Activated T-helper 17 cell treated with anti-CD3 and anti-CD28 coated beads, Interleukin-2, amount 50 U/mL, for 72 hours (primary cell): ENCODE measurements at regions not wholly inside any gene's neighbourhood (a gene's known extent, or its start where the extent isn't known, plus 50 kb on each side); places are given as distances from the start of the nearest gene placed in this dataset.

Source experiments
- ATAC-seq: fragments of 150-1000 bp; cut with Tn5 transposase; replicated peaks from 2 replicates; pipeline ENCODE4 v1.10.0; 2021; ENCODE audit warnings: mild to moderate bottlenecking, moderate library complexity
- H3K27ac Mint-ChIP-seq: one replicate; pipeline ENCODE4 v1.8.0; 2022; ENCODE audit warnings: mixed read lengths
- H3K27me3 Mint-ChIP-seq: one replicate; pipeline ENCODE4 v1.8.0; 2022; ENCODE audit warnings: mixed read lengths
- H3K36me3 Mint-ChIP-seq: one replicate; pipeline ENCODE4 v1.8.0; 2022; ENCODE audit warnings: low read depth, mild to moderate bottlenecking, mixed read lengths
- H3K4me1 Mint-ChIP-seq: one replicate; pipeline ENCODE4 v1.8.0; 2022; ENCODE audit warnings: mixed read lengths
- H3K4me3 Mint-ChIP-seq: one replicate; pipeline ENCODE4 v1.8.0; 2022; ENCODE audit warnings: mild to moderate bottlenecking, mixed read lengths
- H3K9me3 Mint-ChIP-seq: one replicate; pipeline ENCODE4 v1.8.0; 2022; ENCODE audit warnings: mixed read lengths

DNA sequence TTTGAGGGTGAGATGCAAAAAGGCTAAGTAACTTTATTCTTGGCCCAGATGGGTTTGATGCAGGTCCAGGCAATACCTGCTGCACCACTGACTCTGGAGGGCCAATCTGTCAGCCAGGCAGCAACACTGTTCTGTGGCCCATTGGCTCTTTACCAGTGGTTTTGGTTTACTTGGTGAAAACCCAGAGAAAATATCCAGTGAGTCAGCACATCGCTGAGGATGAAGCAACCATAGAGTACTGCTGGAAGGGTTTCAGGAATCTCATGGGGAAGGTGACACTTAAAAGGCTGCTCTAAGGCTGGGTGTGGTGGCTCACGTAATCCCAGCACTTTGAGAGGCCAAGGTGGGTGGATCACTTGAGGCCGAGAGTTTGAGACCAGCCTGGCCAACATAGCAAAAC is 192.5 kb upstream of the FAM98A start:
- Mint-ChIP-seq H3K27me3 (peaks cover 3% of the 10 kb centered on the region), H3K4me1 (no peaks in the 10 kb centered on the region), H3K9me3 (no peaks in the 10 kb centered on the region), H3K4me3 (no peak overlapping the region), H3K36me3 (no peaks in the 10 kb centered on the region), H3K27ac (no peak overlapping the region)
- no peak for ATAC-seq

DNA sequence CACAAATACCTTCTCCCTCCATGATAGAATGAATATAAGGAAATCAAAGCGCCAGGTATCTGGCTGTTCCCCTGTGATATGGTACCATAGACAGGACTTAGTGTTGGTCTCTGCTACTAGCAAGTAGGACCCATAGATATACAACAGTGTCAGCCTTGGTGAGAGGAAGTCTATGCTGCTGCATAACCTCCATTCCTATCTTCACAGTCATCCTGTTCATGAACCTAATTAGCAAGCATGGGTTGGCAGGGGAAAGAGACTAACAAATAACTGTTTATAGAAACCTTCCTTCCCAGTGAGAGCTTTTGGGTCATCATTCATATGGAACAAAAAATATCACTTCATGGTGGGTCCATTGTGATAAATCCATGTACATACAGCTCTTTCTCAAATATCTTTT is 188.9 kb upstream of the FAM98A start:
- Mint-ChIP-seq H3K36me3 (no peaks in the 10 kb centered on the region), H3K9me3 (no peaks in the 10 kb centered on the region), H3K4me1 (no peaks in the 10 kb centered on the region), H3K4me3 (no peak overlapping the region), H3K27ac (no peak overlapping the region), H3K27me3 (peaks cover 3% of the 10 kb centered on the region)
- ATAC-seq = no peak

DNA sequence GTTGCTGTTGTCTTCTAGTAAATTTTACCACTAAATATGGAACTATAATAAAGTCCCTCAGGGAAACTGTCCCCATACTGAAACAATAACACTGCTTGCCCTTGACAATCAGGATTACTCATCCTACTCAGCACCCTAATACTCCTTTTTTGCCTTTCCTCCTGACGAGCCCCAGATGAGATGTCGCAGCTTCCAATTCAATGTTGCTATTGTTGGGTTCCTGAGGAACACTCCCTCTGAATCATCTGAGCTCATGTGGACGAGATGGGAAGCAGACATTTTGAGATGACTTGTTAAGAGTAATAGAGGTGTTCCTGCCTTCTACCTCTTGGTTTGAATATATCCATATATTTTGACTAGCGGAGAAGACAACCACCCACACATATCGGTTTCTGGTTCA is 187.8 kb upstream of the FAM98A start:
- no peaks in the 10 kb centered on the region for H3K4me1 Mint-ChIP-seq
- H3K27me3 Mint-ChIP-seq = no peaks in the 10 kb centered on the region
- ATAC-seq = no peak
- H3K4me3 Mint-ChIP-seq = no peak overlapping the region
- no peak overlapping the region for H3K27ac Mint-ChIP-seq
- H3K9me3 Mint-ChIP-seq = no peaks in the 10 kb centered on the region
- no peaks in the 10 kb centered on the region for H3K36me3 Mint-ChIP-seq

DNA sequence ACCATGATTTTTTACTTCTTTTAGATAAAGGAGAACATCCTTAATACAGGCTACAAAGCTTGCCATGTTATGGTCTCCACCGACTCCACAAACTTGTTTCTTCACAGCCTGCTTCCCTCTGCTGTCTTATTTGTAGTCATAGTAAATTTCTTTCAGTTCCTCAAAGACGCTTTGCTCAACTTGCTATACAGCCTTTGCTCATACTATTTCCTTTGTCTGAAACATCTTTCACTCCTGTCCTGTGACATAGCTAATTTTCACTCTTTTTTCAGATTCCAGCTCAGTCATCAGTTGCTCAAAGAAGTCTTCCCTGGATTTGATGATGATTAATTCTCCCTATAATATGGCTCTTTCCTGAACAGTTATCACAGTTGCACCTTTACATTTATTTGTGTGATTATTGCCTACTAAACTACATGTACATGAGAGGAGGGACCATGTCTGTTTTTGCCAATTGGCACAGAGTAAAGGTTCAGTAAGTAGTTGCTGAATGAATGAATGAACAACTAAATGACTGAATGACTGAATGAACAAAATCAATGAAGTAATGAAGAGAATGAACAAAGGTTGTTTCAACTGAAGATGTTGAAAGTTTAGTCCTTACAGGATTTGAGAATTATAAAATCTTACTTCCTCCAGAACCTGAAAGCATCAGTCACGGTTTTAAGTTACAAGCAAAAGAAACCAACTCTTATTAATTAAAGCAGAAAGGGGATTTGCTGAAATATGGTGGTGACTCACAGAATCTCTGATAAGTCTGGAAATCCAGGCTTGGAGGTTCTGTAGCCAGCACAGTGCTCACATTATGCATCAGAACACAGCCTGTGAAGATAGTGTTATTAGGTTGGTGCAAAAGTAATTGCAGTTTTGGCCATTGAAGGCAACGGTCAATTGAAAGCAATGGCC is 186.4 kb upstream of the FAM98A start:
- Mint-ChIP-seq H3K27me3 (peaks cover 2% of the 10 kb centered on the region), H3K36me3 (no peaks in the 10 kb centered on the region), H3K4me3 (no peak overlapping the region), H3K9me3 (no peaks in the 10 kb centered on the region), H3K27ac (no peak overlapping the region), H3K4me1 (no peaks in the 10 kb centered on the region)
- ATAC-seq = no peak

DNA sequence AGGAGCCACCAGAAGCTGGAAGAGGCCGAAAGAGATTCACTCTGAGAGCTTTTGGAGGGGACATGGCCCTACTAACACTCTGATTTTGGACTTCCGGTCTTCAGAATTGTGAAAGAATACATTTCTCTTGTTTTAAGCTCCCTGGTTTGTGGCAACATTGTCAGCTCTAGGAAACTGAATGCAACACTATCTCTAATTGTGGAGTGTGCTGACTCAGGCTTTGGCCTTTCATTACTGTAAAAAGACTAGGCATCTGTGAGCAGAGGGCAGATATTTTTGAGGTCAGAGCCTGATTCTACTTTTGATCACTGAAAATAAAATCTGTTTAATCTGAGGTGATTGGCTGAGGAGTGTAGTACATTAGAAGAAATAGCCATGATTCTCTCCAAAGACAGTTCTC is 185.4 kb upstream of the FAM98A start:
- no peaks in the 10 kb centered on the region for H3K4me1 Mint-ChIP-seq
- no peak overlapping the region for H3K27ac Mint-ChIP-seq
- no peak for ATAC-seq
- no peak overlapping the region for H3K4me3 Mint-ChIP-seq
- H3K27me3 Mint-ChIP-seq = peaks cover 4% of the 10 kb centered on the region
- H3K36me3 Mint-ChIP-seq = no peaks in the 10 kb centered on the region
- no peaks in the 10 kb centered on the region for H3K9me3 Mint-ChIP-seq

DNA sequence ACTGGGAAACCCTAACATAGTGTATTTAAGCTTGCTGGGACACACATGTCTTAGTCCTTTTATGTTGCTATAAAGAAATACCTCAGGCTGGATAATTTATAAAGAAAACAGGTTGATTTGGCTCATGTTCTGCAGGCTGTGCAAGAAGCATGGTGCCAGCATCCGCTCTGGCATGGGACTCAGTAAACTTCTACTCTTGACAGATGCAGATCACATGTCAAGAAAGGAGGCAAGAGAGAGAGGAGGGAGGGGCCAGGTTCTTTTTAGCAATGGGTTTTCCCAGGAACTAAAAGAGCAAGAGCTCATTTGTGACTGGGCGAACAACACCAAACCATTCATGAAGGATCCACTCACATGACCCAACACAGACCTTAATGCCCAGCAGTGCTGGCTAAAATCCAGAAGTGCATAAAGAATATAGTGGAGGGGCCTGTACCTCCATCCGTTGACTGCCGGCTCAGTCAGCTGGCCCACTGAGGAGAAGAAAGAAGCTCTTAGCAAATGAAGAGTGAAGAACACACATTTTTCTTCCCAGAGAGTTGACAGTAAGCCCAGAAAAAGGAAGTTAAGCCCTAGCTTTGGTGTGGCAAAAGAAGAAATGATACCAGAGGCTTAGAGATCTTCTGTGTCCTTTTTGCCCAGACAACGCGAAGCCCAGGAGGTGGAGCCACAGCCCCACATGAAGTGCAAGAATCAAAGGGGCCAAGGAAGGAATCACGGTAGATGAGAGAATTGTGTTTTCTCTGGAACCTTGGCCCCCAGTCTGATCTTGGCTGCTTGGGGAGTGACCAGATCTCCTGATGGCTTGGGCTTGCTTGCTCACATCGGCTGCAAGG is 183.5 kb upstream of the FAM98A start:
- no peaks in the 10 kb centered on the region for H3K36me3 Mint-ChIP-seq
- ATAC-seq = no peak
- H3K27ac Mint-ChIP-seq = no peak overlapping the region
- H3K4me3 Mint-ChIP-seq = no peak overlapping the region
- no peaks in the 10 kb centered on the region for H3K4me1 Mint-ChIP-seq
- peaks cover 4% of the 10 kb centered on the region for H3K27me3 Mint-ChIP-seq
- no peaks in the 10 kb centered on the region for H3K9me3 Mint-ChIP-seq

DNA sequence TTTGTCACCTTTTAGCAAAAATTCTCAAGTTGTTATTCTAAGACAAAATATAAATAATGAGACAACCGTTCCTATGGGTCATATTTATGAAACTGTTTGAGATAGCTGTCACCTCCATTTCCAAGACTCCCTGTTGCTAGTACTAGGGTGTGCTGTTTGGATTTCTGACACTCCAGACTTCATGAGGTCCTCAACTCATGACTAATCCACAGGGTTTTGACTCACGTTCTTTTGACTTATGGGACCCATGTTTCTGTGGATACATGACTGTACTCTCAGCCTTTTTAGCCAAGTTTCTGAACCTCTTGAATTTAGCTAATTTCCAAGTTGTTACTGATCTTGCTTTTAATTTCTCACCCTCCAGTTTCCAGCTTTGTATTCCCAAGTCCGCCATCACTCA is 178.7 kb upstream of the FAM98A start:
- no peaks in the 10 kb centered on the region for H3K4me1 Mint-ChIP-seq
- peaks cover 4% of the 10 kb centered on the region for H3K27me3 Mint-ChIP-seq
- no peaks in the 10 kb centered on the region for H3K9me3 Mint-ChIP-seq
- ATAC-seq = no peak
- no peaks in the 10 kb centered on the region for H3K36me3 Mint-ChIP-seq
- H3K4me3 Mint-ChIP-seq = no peak overlapping the region
- H3K27ac Mint-ChIP-seq = no peak overlapping the region

DNA sequence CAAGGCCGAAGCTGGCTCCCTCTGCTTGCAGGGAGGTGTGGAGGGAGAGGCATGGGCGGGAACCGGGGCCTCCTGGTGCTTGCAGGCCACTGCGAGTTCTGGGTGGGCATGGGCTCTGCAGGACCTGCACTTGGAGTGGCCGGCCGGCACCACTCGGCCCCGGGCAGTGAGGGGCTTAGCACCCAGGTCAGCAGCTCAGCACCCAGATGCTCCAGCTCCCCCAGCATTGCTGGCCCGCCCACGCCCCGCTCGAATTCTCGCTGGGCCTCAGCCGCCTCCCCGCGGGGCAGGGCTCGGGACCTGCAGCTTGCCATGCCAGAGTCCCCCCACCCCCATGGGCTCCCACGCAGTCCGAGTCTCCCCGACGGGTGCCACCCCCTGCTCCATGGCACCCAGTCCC is 176.2 kb upstream of the FAM98A start:
- Mint-ChIP-seq H3K27ac (no peak overlapping the region), H3K27me3 (no peaks in the 10 kb centered on the region), H3K4me3 (no peak overlapping the region), H3K9me3 (no peaks in the 10 kb centered on the region), H3K36me3 (no peaks in the 10 kb centered on the region), H3K4me1 (no peaks in the 10 kb centered on the region)
- ATAC-seq = no peak

DNA sequence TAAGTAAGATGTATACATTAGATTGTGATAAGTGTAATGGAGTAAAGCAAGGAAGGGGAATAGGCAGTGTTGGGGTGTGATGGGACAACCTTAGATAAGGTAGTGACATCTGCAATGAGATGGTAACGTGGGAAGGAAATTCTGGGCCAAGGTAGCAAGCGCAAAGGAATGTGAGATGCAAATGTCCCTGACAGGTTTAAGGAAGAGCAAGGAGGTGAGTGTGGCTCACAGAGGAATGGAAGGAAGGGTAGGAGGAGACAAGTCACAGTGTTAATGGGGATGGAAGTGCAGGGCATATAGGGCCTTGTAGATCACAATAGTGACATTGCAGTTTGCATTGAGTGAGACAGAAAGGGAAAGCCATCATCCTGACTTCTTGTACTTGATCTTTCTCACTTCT is 170.9 kb upstream of the FAM98A start:
- Mint-ChIP-seq H3K9me3 (no peaks in the 10 kb centered on the region), H3K4me3 (no peak overlapping the region), H3K36me3 (no peaks in the 10 kb centered on the region), H3K27ac (no peak overlapping the region), H3K27me3 (no peaks in the 10 kb centered on the region), H3K4me1 (no peaks in the 10 kb centered on the region)
- ATAC-seq = no peak

DNA sequence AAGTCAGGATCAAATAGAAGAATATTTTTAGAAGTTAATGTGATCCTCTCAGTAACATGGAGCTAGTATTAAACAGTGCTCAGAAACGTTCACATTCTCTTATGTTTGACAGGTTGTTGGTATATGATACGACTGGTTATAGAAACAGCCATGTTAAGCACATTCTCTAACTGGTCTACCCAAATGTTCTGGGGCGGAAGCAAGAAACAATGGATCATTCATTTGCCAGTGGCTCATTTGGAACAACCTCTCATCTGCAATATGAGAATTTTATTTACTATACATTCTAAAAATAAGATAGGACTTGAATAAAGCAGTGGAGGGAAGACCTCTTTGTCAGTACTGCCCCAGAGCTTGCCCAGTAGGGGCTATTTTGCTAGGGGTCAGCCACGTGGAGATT is 167.1 kb upstream of the FAM98A start:
- ATAC-seq = no peak
- no peaks in the 10 kb centered on the region for H3K36me3 Mint-ChIP-seq
- no peak overlapping the region for H3K27ac Mint-ChIP-seq
- H3K9me3 Mint-ChIP-seq = no peaks in the 10 kb centered on the region
- H3K4me1 Mint-ChIP-seq = no peaks in the 10 kb centered on the region
- H3K27me3 Mint-ChIP-seq = no peaks in the 10 kb centered on the region
- no peak overlapping the region for H3K4me3 Mint-ChIP-seq

DNA sequence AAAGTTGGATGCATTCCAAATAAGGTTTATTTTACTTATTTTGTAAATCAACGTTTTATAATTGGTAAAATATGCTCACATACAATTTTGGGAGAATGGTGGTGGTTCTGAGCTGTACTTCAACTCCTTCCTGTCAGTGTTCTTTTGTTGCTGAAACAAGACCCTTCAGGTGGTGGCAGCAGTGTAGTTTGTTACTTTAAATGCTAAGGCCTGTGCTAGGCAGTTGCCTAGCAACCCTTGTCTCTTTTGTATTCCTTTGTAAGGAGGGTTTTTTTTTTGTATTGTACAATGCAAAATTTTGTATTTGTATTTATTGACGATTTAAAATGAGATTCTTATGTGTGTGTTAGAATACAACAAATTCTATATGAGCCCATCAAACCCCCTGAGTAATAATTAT is 166.0 kb upstream of the FAM98A start:
- no peak for ATAC-seq
- Mint-ChIP-seq H3K27me3 (no peaks in the 10 kb centered on the region), H3K27ac (no peak overlapping the region), H3K36me3 (no peaks in the 10 kb centered on the region), H3K4me1 (no peaks in the 10 kb centered on the region), H3K4me3 (no peak overlapping the region), H3K9me3 (no peaks in the 10 kb centered on the region)

DNA sequence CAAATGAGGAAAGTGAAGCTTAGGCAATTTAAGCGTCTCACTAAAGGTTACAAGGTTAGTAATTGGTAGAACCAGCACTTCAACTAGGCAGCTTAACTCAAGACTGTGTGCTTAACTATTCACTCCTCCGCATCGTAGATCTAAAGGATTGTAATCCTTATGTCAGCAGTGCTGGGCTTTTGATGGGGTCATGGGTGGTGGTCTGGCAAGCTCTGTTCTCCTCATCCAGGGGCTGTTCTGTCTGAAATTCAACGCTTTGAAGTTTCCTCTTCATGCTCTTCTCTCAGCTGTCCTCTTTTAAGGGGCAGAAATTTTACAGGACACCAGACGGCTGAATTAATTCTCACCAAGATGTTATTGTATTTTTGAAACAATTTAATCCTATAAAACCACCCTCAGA is 165.5 kb upstream of the FAM98A start:
- no peaks in the 10 kb centered on the region for H3K27me3 Mint-ChIP-seq
- no peaks in the 10 kb centered on the region for H3K9me3 Mint-ChIP-seq
- H3K4me3 Mint-ChIP-seq = no peak overlapping the region
- H3K27ac Mint-ChIP-seq = no peak overlapping the region
- ATAC-seq = no peak
- H3K4me1 Mint-ChIP-seq = no peaks in the 10 kb centered on the region
- no peaks in the 10 kb centered on the region for H3K36me3 Mint-ChIP-seq

DNA sequence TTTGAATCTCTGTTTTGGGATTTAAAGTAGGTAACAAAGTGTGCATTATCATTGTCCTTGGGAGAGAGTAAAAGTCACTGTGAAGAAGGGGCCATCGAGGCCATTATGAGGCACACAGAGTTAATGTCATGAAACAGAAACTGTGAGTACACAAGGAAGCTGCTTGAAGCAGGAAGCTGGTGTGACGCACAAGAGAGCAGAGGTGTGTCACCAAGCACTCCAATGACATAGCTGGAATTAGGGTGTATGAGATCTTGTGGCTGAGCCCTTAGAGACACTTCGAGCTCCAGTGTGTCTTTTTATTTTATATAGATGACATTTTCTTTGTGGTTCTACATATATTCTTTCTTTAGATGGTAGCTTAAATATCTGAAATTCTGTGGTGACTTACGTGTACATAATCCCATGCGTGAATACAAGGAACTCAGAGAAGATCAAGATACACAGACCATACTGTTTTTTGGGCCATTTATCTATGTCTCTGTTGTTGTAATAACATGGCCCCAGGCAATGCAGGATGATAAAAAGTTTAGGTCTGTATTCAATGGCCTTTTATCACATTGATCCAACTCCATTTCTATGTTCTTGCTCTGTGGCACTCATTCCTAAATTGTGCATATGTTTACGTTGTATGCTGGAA is 164.7 kb upstream of the FAM98A start:
- Mint-ChIP-seq H3K9me3 (peaks cover 5% of the 10 kb centered on the region), H3K27ac (no peak overlapping the region), H3K36me3 (no peaks in the 10 kb centered on the region), H3K4me1 (no peaks in the 10 kb centered on the region), H3K4me3 (no peak overlapping the region), H3K27me3 (no peaks in the 10 kb centered on the region)
- no peak for ATAC-seq

DNA sequence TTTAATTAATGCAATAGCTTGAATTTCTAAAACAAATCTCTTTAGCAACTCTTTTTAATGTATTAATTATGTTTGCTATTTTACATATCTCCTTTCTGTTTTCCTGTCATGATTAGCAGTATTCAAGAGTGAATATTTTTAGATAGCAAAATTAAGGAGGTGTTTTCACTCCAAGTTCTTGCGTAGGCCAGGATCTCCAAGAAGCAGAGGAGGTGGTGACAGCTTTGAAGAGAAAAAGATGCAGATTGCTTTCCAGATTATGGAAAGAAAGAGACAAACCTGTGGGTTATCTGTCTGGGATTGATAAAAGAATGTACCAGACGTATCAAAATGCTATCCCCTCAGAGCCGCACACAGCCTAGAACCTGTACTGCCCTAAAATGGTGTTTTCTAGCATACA is 163.5 kb upstream of the FAM98A start:
- peaks cover 5% of the 10 kb centered on the region for H3K27me3 Mint-ChIP-seq

More for the DNA sequence above, 163.5 kb upstream of the FAM98A start:
- H3K4me3 Mint-ChIP-seq = no peak overlapping the region
- ATAC-seq = no peak
- H3K4me1 Mint-ChIP-seq = no peaks in the 10 kb centered on the region
- no peak overlapping the region for H3K27ac Mint-ChIP-seq
- peaks cover 6% of the 10 kb centered on the region for H3K9me3 Mint-ChIP-seq
- no peaks in the 10 kb centered on the region for H3K36me3 Mint-ChIP-seq
